T-helper 2 cell treated with Interferon-gamma antibody and Interleukin-4, amounts not matched to agents 100 ng/mL and 5 ng/mL, for 36 hours (primary cell): ENCODE measurements at regions not wholly inside any gene's neighbourhood (a gene's known extent, or its start where the extent isn't known, plus 50 kb on each side); places are given as distances from the start of the nearest gene placed in this dataset.
"Not testable (repeated sequence)": the region's sequence is repeated elsewhere in the genome, so short reads cannot be mapped to it uniquely, and the experiment has no call there.

Source experiments
- intact Hi-C: fragments of 100-400 bp; cut with micrococcal nuclease; formaldehyde crosslinking; loops from one replicate; pipeline ENCODE4 v1.15.1; 2023

GRCh38 chr12:89836026-89836425 lies 127.4 kb upstream of the ATP2B1 start:
- intact Hi-C loops, result no loop called here

GRCh38 chr12:89834676-89835075 lies 126.0 kb upstream of the ATP2B1 start:
- intact Hi-C loops, result no loop called here

- intact Hi-C loops, result no loop called here
Measured at GRCh38 chr12:89833337-89834252, 125.0 kb upstream of the ATP2B1 start.

DNA sequence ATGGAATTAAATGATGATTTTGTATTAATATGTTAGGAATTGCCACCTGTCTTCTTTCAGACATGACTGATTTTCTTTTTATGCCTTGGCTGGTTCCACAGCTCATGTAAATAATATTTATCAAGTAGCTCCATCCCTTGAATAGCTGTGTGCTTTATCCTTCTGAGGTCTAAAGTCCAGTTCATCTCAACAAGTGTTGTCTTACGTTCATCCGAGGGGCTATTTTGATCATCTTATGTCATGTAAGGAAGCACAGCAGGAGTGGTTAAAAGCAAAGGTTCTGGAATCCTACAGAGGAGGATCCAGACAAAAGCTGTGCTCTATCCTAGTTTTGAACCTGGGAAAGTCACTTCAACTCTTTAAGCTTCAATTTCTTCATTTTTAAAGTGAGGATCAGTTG lies 123.7 kb upstream of the ATP2B1 start:
- intact Hi-C loops, result no loop called here

DNA sequence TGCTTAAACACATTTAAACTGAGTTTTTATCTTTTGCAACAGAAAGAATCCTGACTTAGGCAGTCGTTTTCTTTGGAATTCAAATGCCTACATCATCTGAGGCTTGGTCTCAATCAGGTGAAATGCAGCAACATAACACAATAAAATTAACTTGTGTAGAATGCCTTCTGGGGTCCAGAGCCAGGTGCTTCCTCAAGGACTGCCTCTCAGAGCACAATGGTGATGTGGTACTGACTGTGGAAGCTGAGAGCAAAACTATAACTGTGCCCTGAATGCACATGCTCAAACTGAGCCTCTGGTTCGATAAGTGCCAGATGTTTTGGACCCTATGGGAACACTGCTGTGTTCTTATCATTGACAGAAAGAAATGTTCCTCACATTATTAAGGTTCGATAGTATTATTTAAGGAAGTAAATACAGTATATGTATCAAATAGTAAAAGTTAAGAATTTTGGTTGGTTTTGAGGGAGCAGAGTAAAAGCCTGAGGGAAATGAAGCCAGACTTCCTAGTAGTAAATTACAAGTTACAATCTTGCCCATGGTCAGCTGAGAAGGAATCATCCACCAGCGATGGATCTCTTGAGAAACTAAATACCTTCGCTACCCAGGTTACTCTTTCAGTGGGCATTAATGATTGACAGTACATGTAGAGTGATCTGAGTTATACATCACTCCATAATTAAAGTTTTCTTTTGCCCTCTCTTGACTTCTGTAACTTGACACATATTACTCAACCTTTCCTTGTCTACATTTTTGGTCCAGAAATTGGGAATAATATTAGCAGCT lies 122.9 kb upstream of the ATP2B1 start:
- intact Hi-C loops, result no loop called here

DNA sequence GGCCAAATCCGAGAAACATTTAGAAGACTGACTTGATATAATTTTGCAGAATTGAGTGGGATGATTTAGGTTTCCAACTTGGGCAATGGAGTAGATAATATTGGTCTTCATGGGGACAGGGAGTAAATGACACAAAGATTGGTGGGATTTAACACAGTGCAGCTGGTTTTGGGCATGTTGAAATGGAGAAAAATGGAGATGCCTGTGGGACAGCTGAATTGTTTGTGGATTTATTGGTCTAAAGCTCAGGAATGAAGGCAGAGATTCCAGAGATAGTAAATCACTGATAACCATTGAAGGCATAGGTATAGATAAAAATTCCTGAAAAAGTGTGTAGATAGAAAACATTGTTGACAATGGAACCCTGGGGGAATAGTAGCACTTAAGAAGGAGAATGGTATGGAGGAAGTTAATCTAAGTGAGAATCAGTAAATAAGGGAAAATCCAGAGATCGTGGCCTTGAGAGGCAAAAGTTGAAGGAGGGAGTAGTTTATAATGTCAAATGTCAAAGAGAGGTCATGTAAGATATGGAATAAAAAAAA lies 120.9 kb upstream of the ATP2B1 start:
- intact Hi-C loops, result no loop called here

DNA sequence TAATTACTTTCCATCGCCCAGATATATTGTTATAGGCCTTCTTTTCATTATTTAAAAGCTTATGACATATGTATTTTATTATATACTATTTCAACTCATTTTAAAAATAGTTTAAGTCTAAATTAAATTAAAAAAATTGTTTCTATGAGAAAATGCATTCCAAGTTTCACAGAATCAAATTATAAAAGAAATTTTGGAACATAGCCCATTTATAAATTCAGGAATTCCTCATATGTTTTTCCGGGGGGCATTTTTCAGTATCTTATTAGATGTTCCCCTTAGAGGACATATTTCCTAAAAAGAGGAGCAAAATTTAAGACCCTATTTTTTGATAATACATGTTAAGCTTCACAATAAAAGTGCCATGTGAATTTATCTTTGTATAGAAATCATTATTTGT lies 119.9 kb upstream of the ATP2B1 start:
- intact Hi-C loops, result no loop called here

- intact Hi-C loops, result no loop called here
Measured at GRCh38 chr12:89827592-89827991, 119.0 kb upstream of the ATP2B1 start.

GRCh38 chr12:89826468-89826867 lies 117.8 kb upstream of the ATP2B1 start:
- intact Hi-C loops, result no loop called here

DNA sequence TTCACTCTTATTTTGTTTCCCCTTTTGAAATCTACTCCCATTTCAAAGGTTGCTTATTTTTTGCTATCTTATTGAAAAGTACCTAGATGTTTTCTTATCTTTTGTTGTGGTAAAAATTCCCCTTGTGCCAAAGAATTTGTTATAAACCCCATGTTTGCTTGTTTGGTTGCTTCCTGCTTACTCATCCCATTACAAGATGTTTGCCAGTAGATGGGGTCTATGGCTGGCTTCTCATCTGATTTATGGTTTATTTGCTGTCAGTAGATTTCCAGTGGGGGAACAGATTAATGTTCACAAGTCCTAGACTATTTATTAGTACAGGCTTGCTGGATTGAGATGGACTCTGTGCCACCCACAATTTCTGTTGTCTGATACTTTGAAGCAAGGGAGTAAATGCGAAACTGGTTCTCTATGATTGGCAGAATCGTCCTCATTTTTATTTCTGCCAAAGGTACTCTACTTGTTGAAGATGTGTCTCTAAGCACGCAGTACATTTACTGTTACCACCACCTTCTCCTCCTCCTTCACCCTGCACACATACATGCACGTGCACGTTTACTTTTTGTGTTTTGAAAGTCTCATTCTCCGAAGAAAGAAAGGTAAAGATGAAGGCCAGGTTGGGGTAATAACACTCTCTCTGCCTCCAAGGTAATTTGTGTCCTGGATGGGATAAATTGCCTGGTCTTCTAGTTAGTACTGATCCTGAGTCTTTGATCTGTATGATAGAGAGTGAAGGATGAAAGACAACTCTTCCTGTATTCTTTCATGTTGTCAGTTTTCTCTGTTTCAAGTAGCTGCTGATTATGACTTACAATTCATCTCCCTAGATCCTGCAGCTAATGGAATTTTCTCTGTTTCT lies 117.2 kb upstream of the ATP2B1 start:
- intact Hi-C loops, result no loop called here

GRCh38 chr12:89824822-89825221 lies 116.2 kb upstream of the ATP2B1 start:
- intact Hi-C loops, result no loop called here

- intact Hi-C loops, result not testable (repeated sequence)
Measured at GRCh38 chr12:89822992-89823391, 114.4 kb upstream of the ATP2B1 start.

GRCh38 chr12:89821896-89822295 lies 113.3 kb upstream of the ATP2B1 start:
- intact Hi-C loops, result no loop called here

DNA sequence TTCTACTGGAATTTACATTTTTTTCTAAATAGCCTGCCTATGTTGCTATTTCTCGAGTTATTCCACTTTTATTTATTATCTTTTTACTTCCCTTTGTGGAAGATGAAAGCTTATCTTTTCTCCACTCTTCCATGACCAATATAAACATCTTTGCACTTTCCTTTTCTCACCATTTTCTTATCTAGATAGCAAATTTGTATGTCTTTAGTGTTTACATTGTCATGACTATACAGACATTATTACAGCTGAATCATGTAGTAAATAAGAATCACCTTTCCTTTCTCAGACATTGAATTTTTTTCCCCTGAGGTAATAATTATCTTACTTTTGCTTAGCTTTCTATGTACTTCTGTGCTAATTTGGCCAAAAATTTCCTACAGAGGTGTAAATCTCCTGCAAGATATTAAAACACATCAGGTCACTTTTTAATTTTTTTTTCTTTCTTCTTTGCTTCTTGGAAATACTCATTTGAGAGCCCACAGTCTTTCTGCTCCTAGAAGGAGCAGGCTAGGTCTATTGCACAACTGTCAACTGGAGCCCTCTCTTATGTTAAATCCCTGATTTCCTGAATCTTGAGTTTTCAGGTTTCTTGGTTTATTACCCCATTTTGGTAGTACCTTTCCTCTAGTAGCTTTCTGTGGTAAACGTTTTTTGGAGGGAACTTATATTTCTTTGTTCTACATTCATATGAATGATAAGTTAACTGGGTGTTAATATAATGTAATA lies 109.0 kb upstream of the ATP2B1 start:
- intact Hi-C loops, result no loop called here

DNA sequence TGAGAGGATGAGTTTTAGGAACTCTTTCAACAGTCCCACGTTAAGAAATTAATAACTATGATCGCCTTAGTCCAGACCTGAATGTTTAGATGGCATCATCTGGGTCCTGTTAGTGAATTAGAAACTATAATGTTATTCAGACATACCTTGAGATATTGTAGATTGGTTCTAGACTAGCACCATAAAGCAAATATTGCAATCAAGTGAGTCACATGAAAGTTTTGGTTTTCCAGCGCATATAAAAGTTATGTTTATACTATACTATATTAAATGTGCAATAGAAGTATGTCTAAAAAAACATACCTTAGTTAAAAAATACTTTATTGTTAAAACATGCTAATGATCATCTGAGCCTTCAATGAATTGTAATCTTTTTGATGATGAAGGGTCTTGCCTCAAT lies 106.6 kb upstream of the ATP2B1 start:
- intact Hi-C loops, result no loop called here

DNA sequence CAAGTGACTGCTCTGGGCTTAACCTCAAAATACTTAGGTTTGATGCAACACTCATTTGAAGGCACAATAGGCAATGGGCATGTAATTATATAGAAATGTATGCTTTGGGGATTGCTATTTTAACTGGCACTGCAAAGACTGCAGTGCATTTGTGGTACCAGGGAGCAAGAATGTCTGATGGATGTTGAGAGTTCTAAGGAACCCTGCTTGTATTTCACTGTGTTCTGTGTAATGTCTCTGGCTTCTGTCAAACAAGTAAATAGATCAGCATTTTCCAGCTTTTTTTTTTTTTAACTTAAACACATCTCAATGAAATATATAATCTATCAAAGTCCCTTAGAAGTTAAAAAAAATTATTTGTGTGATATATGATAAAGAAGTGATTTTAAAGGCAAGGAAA lies 94.8 kb upstream of the ATP2B1 start:
- intact Hi-C loops, result no loop called here

DNA sequence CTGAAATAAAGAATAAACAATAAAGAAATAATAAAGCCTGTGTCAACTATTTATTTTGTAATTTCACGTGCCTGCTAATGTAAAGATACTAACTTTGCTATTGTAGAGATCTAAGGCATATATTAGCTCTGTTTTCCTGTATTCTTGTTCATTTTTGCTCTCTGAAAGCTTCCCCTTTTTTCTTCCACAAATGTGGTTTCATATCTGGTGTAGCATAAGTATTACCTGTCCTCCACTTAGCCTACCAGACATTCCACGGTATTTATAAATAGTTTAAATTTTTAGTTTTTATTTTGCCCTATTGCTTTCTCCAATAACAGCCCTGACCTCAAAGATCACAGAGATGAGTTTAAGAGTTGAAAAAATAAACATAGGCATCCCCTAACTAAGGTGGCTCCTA lies 92.6 kb upstream of the ATP2B1 start:
- intact Hi-C loops, result no loop called here

DNA sequence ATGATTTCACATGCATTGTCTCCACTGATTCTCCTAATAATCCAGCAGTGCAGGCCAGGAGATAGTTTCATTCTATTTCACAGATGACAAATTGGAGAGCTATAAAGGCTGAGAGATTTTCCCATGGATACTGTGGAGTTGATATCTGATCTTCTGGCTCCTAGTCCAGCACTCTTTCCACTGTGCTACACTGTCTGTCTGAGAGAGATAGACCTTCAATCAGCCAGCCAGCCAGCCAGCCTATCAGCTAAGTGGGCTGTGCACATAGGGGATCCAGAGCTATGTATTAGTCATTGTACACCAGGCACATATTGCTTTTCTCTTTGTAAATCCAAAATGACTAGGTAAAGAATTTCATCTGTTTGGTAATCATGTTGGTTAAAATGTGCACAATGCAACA lies 91.8 kb upstream of the ATP2B1 start:
- intact Hi-C loops, result no loop called here

DNA sequence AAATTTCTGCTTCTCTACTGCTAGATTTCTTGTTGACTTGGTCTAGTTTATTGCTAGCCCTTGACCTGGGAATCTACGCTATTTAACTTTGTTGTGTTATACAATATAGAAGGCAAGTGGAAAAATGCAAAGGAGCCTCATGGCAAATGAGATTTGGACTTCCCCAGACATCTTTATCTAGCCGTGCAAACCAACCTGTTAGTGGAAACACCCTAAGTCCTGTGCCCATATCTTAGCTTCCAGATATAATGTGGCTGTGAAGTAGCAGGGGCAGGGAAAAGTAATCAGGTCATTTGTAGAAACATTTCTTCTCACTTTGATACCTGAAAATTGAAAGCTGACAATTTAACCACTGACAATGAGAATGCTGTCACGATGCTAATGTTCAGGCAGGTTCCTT lies 90.7 kb upstream of the ATP2B1 start:
- intact Hi-C loops, result no loop called here

DNA sequence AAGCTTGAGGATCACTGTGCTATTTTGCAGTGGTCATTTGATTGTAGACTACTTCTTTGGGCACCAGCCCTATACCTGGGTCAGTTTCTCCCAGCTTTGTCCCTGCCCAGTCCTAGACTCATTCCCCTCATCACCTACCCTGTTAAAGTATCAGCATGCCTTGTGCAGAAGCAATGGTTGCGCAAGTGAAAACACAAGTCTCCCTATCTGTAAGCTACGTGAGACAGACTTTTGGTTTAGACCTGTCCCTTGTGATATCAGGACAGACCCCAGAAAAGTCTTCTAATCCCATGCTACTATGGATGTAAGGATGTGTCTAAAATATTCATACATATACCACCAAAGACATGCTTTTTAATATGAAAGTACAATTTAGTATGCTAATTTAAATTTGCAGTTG lies 88.8 kb upstream of the ATP2B1 start:
- intact Hi-C loops, result no loop called here
